Ureter (tissue), 1 donor: ENCODE measurements at regions not wholly inside any gene's neighbourhood (a gene's known extent, or its start where the extent isn't known, plus 50 kb on each side); places are given as distances from the start of the nearest gene placed in this dataset.

Experiments used
- DNase-seq: peaks from one replicate; pipeline ENCODE4 v3.0.0-alpha.2; 2020; ENCODE audit warnings: low spot score
- donor health status: DM: yes; HTN: yes; CAD: no.

GRCh38 chr4:8710946-8711345 is 118.4 kb downstream of the CPZ start:
- no peak for DNase-seq

- DNase-seq: peak; percentile 18
These were observed 117.9 kb downstream of the CPZ start for GRCh38 chr4:8710416-8710815.

GRCh38 chr4:8709729-8710360 is 117.3 kb downstream of the CPZ start:
- peak; percentile 29 for DNase-seq

- DNase-seq: peak; percentile 28
These were observed 116.6 kb downstream of the CPZ start for GRCh38 chr4:8709050-8709728.

GRCh38 chr4:8708401-8709021 is 115.9 kb downstream of the CPZ start:
- DNase-seq: peak; percentile 36

- DNase-seq: peak; percentile 32
These were observed 114.6 kb downstream of the CPZ start for GRCh38 chr4:8707045-8707781.

GRCh38 chr4:8706216-8707044 is 113.9 kb downstream of the CPZ start:
- DNase-seq: peak; percentile 34

- DNase-seq: peak; percentile 36
These were observed 112.9 kb downstream of the CPZ start for GRCh38 chr4:8705161-8706145.

GRCh38 chr4:8704632-8705031 is 112.1 kb downstream of the CPZ start:
- peak; percentile 17 for DNase-seq

GRCh38 chr4:8703857-8704495 is 111.4 kb downstream of the CPZ start:
- peak; percentile 29 for DNase-seq

GRCh38 chr4:8703401-8703696 is 110.8 kb downstream of the CPZ start:
- peak; percentile 22 for DNase-seq

GRCh38 chr4:8702516-8703400 is 110.2 kb downstream of the CPZ start:
- peak; percentile 37 for DNase-seq

GRCh38 chr4:8702020-8702495 is 109.5 kb downstream of the CPZ start:
- peak; percentile 27 for DNase-seq

GRCh38 chr4:8701126-8702019 is 108.8 kb downstream of the CPZ start:
- DNase-seq: peak; percentile 20

GRCh38 chr4:8700531-8700930 is 108.0 kb downstream of the CPZ start:
- DNase-seq: peak; percentile 26

GRCh38 chr4:8699479-8700145 is 107.0 kb downstream of the CPZ start:
- peak; percentile 33 for DNase-seq

GRCh38 chr4:8699063-8699385 is 106.5 kb downstream of the CPZ start:
- no peak for DNase-seq
